Stimulated activated naive CD8-positive, alpha-beta T cell treated with anti-CD3 and anti-CD28 coated beads, Interleukin-15, Interleukin-2, amounts not matched to agents 100 U/mL and 50 U/mL, for 24 hours (primary cell): ENCODE measurements at regions not wholly inside any gene's neighbourhood (a gene's known extent, or its start where the extent isn't known, plus 50 kb on each side); places are given as distances from the start of the nearest gene placed in this dataset.
"Not testable (repeated sequence)": the region's sequence is repeated elsewhere in the genome, so short reads cannot be mapped to it uniquely, and the experiment has no call there.

Source experiments
- ATAC-seq: fragments of 150-1000 bp; cut with Tn5 transposase; one replicate; pipeline ENCODE4 v1.10.0; 2021
- DNase-seq: peaks from one replicate; pipeline ENCODE4 v3.0.0; 2021

- no peak for DNase-seq
- no peak for ATAC-seq
Measured at GRCh38 chr3:139239550-139239949, 104.3 kb upstream of the MRPS22 start.

- ATAC-seq: no peak
- DNase-seq: no peak
Measured at GRCh38 chr3:139241783-139242182, 102.0 kb upstream of the MRPS22 start.

- DNase-seq: no peak
- no peak for ATAC-seq
Measured at GRCh38 chr3:139243710-139244109, 100.1 kb upstream of the MRPS22 start.

DNA sequence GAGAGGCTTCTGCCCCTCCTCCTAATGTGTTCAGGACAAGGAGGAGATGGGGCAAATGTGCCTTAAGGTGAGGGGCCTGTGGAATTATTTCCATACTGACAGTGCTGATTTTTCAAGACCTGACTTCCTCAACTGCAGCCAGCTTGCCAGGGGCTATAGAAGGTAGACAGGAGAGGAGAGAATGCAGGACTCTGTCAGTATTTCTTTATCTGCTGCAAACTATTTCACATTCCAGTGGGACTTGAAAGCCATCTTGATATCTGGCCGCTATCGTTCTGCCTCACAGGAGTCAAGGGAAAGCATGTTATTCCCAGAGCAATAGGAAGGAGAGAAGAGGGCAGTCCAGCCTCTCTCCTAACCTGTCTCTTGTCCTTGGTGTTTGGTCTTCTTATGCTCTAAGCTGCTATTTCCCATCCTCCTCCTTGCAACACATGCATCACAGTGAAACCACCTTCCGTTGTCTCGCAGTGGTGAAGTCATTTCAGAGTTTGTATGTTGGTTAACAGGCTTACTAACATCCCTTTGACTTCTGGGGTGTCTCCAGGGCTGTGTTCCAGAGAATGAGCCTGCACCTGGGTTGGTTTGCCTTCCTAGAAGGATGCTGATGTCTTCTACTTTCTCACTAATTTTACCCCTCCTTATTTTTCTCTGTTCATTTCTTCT lies 95.1 kb upstream of the MRPS22 start:
- no peak for ATAC-seq
- no peak for DNase-seq

DNA sequence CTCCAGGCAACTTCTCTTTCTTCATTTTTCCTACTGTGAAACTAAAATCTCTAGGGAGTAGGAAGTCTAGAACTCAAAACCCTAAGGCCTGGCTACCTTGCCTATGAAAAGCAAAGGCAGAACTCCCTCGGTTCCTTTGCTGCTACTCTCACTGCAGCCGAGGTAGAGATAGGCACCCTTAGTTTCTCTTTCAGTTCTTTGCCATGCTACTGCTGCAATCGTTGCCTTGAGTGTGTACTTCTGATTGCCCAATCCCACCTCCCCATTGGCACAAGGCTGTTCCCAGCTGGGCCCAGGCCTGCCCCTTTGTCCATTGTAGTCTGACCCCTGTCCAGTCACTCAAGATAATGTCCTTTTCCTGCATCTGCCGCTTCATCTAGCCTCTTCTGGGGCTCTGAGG lies 92.3 kb upstream of the MRPS22 start:
- DNase-seq (no peak), ATAC-seq (no peak)

GRCh38 chr3:139252719-139253118 lies 91.1 kb upstream of the MRPS22 start:
- DNase-seq (no peak), ATAC-seq (no peak)

DNA sequence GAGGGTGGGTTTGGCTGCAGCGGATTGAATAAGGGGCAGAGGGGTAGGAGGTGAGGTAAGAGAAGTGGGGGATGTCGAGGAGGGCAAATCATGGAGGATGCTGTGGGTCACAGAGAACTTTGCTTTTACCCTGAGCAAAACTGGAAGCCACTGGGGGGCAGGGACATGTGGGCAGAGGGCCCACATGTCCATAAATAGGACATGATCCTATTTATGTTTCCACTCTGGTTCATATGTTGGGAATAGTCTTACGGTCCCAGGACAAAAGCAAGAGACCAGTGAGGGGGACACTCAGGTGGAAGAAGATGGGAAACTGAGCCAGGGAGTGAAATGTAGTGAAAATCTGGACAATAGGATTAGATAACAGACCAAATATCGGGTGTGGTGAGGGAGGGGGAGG lies 85.5 kb upstream of the MRPS22 start:
- no peak for DNase-seq
- ATAC-seq: no peak

DNA sequence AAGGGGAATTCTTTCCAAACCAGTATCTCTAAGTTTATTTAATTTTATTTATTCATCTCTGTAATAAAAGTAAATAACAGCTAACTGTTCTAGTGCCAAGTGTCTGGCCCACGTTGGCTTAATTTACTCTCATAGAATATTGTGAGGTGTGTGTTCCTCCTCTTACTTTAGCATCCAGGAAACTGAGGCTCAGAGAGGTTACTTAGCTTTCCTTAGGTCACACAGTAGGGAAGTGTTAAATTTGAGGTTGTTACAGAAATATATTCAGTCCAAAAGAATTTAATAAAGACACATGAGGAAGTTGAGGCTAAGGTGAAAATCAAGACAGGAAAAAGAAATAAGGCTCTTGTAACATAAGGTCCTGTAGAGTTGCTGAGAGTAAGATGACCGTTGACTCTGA lies 84.4 kb upstream of the MRPS22 start:
- DNase-seq (no peak), ATAC-seq (no peak)

DNA sequence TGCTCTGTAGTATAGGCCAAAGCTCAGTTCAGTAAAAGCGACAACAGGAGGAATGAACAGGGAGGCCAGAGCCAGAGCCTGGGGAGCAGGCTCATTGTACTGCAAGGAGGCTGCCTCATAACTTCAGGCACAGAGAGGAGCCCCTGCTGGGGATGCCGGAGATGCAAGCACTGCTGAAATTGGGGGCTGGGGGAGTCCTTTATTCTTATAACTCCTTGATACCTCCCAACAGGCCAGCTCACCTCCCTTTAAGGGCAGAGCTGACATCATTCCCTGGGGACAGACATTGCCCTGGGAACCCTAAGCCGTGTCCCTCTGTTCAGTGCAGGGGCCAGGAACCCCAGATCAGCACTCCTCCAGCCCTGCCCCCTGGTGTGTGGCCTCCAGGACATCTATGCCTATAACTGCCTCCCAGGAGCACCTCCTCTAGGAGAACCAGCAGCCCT lies 83.8 kb upstream of the MRPS22 start:
- ATAC-seq: no peak
- DNase-seq: no peak

- DNase-seq: no peak
- no peak for ATAC-seq
Measured at GRCh38 chr3:139260793-139261736, 82.8 kb upstream of the MRPS22 start.

- DNase-seq: no peak
- ATAC-seq: no peak
Measured at GRCh38 chr3:139261754-139262586, 81.8 kb upstream of the MRPS22 start.

DNA sequence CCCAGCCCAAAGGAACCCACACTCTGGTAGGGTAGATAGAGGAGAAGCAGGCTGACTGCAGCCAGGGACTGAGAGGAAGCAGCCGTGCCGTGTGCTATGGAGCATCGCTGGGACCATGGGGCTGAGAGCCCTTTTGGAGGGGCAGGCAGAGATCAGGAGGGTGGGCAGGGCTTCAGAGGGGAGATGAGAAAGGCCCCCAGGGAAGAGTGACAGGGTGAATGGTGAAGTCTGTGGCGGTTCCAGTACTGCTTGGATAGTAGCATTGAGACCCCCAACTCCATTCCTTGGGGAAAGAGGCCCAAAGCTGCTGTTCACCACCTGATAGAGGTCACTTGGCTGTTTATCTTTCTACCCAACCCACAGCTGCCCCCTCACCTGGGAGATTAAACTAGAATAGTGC lies 80.0 kb upstream of the MRPS22 start:
- DNase-seq (no peak), ATAC-seq (no peak)

GRCh38 chr3:139264375-139264774 lies 79.4 kb upstream of the MRPS22 start:
- no peak for DNase-seq
- ATAC-seq: no peak

GRCh38 chr3:139265131-139266016 lies 78.4 kb upstream of the MRPS22 start:
- ATAC-seq: no peak
- DNase-seq: no peak

GRCh38 chr3:139267300-139268246 lies 76.2 kb upstream of the MRPS22 start:
- ATAC-seq: no peak
- no peak for DNase-seq

DNA sequence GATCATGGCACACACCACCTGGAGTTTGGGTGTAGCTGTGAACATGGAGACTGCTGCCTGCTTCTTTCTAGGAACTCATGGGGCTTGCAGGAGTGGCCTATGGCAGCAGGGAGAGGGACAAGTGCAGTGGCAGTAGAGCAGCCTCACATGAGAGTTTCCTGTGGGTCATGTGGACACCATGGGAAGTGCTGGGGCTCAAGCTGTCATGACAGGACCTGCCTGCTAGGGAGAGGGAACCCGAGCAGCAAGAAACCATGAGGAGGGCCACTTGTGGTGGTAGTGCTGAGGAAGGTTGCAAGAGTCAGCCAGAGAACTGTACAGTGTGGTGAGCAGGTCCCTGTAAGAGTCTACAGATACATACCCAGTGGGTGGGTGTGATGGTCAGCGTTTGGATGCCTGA lies 73.8 kb upstream of the MRPS22 start:
- ATAC-seq (no peak), DNase-seq (no peak)

DNA sequence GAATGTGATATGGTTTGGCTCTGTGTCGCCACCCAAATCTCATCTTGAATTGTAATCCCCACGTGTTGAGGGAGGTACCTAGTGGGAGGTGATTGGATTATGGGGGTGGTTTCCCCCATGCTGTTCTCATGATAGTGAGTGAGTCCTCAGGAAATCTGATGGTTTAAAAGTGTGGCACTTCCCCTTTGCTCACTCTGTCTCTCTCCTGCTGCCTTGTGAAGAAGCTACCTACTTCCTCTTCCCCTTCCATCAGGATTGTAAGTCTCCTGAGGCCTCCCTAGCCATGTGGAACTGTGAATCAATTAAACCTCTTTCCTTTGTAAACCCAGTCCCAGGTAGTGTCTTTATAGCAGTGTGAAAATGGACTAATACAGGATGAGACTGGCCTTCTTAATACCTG lies 73.2 kb upstream of the MRPS22 start:
- ATAC-seq, DNase-seq: not testable (repeated sequence)

DNA sequence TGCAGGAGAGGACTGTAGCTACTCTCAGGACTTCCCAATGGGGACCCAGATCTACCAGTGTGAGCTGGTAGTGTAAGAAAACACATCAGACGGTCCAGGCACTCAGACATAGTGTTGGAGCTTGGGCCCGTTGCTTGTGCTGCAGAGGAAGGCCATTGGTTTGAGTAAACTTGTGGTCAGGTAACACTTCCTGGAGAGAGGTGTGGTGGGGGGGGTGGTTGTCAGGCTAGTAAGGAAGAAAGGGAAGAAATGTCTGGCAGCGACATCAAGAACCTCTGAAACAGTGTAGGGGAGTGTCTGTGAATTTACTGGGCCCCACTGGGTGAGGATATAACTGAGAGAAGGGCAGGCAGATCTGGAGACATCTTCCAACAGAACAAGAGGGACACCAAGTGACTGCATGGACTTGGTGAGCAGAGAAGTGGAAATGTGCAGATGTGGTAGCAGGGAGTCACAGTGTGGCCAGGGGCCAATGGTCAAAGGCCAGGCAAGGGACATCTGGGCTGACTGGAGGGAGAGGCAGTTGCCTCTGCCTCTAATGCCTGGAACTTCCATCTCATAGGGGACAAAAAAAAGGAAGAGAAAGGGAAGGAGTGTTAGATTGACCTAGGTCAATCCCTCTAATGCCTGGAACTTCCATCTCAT lies 63.7 kb upstream of the MRPS22 start:
- no peak for ATAC-seq
- DNase-seq: no peak

- no peak for ATAC-seq
Measured at GRCh38 chr3:139281096-139281495, 62.7 kb upstream of the MRPS22 start.

More at GRCh38 chr3:139281096-139281495, 62.7 kb upstream of the MRPS22 start:
- no peak for DNase-seq
